Neural cell (in vitro differentiated cells): ENCODE measurements at regions not wholly inside any gene's neighbourhood (a gene's known extent, or its start where the extent isn't known, plus 50 kb on each side); places are given as distances from the start of the nearest gene placed in this dataset.

ENCODE experiments used
- SMC3 ChIP-seq: fragments of 450-650 bp; conservative IDR thresholded peaks from 2 replicates; pipeline ENCODE4 v1.6.1; 2014; ENCODE audit warnings: antibody characterized with exemption, mild to moderate bottlenecking, moderate library complexity; ENCODE audit not compliant: poor library complexity
- TF ChIP-seq, protein P1 (sequence below): IDR thresholded peaks from 2 replicates; pipeline ENCODE4 v1.6.1; 2012; ENCODE audit warnings: borderline replicate concordance

DNA sequence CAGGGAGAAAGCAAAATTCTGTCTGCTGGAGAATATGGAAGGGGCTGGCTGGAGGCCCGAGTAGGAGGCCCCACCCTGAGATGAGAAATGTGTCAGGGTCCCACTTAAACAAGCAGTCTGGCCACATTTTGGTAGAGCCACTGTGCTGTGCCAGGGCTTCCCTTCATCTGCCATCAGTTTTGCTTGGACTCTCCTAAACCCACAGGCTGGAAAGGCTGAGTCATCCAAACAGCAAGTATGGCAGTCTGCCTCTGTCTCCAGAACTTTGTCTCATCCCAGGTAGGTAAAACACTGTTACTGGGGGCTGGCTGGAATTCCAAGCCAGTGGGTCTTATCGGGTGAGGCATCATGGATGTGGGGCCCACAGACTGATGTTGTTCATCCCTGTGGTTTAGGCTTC lies 1390.6 kb downstream of the UQCRFS1 start:
- TF ChIP-seq SMC3, result no peak
- TF ChIP-seq, protein P1, sequence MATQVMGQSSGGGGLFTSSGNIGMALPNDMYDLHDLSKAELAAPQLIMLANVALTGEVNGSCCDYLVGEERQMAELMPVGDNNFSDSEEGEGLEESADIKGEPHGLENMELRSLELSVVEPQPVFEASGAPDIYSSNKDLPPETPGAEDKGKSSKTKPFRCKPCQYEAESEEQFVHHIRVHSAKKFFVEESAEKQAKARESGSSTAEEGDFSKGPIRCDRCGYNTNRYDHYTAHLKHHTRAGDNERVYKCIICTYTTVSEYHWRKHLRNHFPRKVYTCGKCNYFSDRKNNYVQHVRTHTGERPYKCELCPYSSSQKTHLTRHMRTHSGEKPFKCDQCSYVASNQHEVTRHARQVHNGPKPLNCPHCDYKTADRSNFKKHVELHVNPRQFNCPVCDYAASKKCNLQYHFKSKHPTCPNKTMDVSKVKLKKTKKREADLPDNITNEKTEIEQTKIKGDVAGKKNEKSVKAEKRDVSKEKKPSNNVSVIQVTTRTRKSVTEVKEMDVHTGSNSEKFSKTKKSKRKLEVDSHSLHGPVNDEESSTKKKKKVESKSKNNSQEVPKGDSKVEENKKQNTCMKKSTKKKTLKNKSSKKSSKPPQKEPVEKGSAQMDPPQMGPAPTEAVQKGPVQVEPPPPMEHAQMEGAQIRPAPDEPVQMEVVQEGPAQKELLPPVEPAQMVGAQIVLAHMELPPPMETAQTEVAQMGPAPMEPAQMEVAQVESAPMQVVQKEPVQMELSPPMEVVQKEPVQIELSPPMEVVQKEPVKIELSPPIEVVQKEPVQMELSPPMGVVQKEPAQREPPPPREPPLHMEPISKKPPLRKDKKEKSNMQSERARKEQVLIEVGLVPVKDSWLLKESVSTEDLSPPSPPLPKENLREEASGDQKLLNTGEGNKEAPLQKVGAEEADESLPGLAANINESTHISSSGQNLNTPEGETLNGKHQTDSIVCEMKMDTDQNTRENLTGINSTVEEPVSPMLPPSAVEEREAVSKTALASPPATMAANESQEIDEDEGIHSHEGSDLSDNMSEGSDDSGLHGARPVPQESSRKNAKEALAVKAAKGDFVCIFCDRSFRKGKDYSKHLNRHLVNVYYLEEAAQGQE, result no peak
